HCEC 1CT (cell line): ENCODE measurements at regions not wholly inside any gene's neighbourhood (a gene's known extent, or its start where the extent isn't known, plus 50 kb on each side); places are given as distances from the start of the nearest gene placed in this dataset.

ENCODE experiments used
- DNase-seq: peaks from one replicate; pipeline ENCODE4 v3.0.0-alpha.2; 2017

DNA sequence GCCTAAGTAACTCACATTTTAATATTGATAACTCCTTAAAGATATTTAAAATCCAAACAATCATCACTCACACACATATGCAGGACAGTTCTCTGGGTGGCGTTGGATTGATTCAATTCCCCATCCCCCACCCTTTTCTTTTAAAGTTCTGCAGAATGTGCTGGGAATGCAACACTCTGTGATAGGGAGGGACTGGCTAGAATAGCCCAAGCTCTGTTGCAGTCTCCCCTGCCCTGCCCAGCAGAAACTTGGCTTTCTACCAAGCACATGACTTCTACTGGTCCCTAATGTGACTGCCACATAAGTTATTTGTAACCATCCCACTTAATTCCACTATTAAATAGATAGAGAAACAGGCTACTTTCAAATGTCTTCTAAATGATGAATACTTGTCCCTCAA, 55.2 kb downstream of the TWIST1 start:
- no peak for DNase-seq

DNA sequence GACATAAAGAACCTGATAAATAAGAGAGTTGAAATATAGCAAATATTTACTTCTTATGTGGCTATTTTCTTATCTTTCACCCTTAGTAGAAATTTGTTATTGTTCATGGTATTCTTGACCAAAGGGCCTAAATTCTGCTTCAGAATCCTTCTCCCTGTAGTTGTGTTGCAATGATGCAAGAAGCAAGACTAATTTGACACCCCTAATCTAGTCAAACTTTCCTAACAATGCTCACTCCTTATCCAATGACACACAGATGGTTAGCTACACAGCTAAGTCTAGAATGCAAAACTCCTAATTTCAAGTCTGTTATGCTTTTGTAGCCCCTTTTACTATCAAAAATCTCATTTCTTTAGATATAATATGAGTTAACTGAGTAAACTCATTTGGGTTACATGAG, 56.1 kb downstream of the TWIST1 start:
- no peak for DNase-seq

GRCh38 chr7:19060761-19061259, 56.6 kb downstream of the TWIST1 start:
- peak; percentile 66 for DNase-seq

GRCh38 chr7:19056305-19056704, 61.1 kb downstream of the TWIST1 start:
- DNase-seq: no peak
